ENCODE measurements at regions not wholly inside any gene's neighbourhood (a gene's known extent, or its start where the extent isn't known, plus 50 kb on each side); places are given as distances from the start of the nearest gene placed in this dataset.

DNA sequence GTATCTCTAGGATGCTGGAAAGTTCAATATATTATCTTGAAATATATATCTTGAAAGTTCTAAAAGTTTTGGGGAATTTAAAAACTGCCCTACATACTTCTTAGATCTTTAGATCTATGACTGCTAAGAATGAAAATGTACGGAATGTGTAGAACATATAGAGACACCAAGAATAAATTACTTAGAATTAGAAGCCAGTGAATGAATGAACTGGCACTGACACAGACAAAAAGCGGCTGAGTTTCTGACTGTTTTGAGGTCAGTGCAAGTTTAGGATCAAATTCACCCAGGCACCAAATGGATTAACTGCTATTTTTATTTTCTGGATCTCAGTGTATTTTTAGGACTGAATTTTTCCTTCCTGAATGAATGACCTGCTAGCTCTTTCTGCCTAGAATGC lies 411.2 kb downstream of the KCTD12 start:
- TF ChIP-seq, protein P1, sequence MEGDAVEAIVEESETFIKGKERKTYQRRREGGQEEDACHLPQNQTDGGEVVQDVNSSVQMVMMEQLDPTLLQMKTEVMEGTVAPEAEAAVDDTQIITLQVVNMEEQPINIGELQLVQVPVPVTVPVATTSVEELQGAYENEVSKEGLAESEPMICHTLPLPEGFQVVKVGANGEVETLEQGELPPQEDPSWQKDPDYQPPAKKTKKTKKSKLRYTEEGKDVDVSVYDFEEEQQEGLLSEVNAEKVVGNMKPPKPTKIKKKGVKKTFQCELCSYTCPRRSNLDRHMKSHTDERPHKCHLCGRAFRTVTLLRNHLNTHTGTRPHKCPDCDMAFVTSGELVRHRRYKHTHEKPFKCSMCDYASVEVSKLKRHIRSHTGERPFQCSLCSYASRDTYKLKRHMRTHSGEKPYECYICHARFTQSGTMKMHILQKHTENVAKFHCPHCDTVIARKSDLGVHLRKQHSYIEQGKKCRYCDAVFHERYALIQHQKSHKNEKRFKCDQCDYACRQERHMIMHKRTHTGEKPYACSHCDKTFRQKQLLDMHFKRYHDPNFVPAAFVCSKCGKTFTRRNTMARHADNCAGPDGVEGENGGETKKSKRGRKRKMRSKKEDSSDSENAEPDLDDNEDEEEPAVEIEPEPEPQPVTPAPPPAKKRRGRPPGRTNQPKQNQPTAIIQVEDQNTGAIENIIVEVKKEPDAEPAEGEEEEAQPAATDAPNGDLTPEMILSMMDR (IDR thresholded peaks at IDR 0.05): no peak
- TF ChIP-seq POLR2A (IDR thresholded peaks at IDR 0.05): no peak
